ENCODE measurements at regions not wholly inside any gene's neighbourhood (a gene's known extent, or its start where the extent isn't known, plus 50 kb on each side); places are given as distances from the start of the nearest gene placed in this dataset.

- H3K4me3 ChIP-seq (replicated peaks; ENCODE audit: low read depth, low read length), result no peak overlapping the region
- TF ChIP-seq CTCF (IDR thresholded peaks at IDR 0.05; ENCODE audit: low read length, missing control alignments), result no peak
- DNase-seq (ENCODE audit: low read depth), result no peak
Measured at GRCh38 chrX:121102101-121102500, 54.7 kb downstream of the GLUD2 start.

DNA sequence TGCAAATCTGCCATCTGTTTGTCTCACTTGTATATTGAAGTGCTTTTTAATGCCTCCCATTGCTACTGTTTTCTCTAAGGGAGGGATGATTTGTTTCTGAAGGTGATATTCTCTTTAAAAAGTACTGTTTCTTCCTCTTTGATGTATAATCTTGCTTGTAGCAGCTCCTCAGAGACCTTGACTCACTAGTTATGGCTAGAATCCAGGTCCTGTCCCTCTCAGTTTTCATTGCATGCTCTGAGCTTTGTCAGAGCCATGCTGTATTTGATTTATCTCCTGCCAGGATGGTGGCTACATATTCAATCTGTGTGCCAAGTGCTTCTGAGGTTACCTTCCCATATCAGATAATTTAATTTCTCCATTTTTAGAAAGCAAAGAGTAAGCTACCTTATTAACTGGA is 56.0 kb downstream of the GLUD2 start:
- no peak overlapping the region for H3K4me3 ChIP-seq (replicated peaks; ENCODE audit: low read depth, low read length)
- DNase-seq (ENCODE audit: low read depth), result peak; percentile 6
- no peak for TF ChIP-seq CTCF (IDR thresholded peaks at IDR 0.05; ENCODE audit: low read length, missing control alignments)

DNA sequence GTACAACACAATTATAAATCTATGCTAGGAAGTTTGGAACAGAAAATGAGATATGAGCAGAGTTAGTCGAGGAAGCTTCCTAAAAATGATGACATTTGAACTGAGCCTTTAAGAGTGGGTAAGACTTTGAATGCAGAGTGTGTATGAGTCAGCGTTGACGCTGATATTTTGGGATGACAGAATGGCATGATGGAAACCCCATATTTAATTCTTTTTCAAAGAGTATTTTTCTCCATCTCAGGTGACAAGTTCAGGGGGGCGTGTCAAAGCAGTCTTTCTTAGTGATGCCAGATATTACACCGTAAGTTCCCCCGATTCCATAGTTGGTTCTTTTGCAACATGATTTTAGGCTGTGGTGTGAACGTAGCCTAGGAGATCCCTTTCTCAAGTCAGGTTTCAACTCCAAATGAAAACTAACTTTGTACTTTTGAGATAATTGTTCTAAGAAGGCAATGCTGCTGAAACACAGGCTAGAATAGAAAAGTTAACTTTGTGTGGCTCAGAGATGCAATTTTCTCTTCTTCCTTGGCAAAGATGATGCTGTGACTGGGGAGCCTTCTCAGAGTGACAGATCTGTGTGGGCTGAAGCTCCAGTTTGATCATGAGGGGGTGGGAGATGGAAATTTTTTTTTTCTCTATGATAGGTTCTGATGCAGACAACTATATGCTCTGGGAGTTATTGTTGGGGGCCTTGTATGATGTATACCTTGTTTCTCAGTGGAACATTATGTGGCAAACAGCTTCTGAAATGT is 59.2 kb downstream of the GLUD2 start:
- no peak overlapping the region for H3K4me3 ChIP-seq (replicated peaks; ENCODE audit: low read depth, low read length)
- TF ChIP-seq CTCF (IDR thresholded peaks at IDR 0.05; ENCODE audit: low read length, missing control alignments), result no peak
- DNase-seq (ENCODE audit: low read depth), result no peak

DNA sequence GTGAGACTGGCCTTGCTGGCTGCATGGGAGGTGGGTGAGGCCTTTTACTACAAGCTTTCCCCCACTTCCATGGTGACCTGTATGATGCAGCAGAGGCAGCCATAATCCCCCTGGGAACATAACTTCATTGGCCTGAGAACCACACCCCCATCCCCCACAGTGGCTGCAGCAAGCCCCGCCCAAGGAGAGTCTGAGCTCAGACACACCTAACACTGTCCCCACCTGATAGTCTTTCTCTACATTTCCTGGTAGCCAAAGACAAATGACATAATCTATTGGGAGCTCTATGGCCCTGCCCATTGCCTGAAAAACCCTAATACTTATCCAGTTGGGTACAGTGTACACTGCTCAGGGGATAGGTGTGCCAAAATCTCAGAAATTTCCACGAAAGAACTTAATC is 62.6 kb downstream of the GLUD2 start:
- no peak for DNase-seq (ENCODE audit: low read depth)
- TF ChIP-seq CTCF (IDR thresholded peaks at IDR 0.05; ENCODE audit: low read length, missing control alignments), result no peak
- H3K4me3 ChIP-seq (replicated peaks; ENCODE audit: low read depth, low read length), result no peak overlapping the region

DNA sequence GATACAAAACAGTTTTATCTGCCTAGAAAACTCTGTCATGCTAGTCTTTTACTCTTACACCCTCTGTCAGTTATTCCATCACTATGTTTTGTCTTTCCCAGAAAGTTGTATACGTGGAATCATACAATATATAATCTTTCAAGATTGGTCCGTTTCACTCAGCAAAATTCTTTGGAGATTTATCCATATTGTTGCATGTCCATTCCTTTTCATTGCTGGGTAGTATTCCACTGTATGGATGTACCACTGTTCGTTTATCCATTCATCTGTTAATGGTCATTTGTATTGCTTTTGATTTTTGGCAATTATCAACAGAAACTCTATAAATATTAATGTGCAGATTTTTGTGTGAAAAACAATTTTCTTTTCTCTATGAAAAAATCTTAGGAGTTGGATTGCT is 63.1 kb downstream of the GLUD2 start:
- TF ChIP-seq CTCF (IDR thresholded peaks at IDR 0.05; ENCODE audit: low read length, missing control alignments), result no peak
- DNase-seq (ENCODE audit: low read depth), result no peak

DNA sequence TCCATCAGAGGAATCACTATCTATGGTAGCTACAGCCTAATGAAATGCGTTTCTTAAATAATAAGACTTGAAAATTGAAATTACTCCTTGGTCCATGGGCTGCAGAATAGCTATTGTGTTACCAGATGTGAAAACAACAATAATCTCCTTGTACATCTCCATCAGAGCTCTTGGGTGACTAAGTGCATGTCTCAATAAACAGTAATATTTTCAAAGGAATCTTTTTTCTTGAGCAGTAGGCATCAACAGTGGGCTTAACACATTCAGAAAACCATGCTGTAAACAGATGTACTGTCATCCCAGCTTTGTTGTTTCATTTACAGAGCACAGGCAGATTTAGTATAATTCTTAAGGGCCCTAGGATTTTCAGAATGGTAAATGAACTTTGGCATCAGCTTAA is 67.3 kb downstream of the GLUD2 start:
- no peak overlapping the region for H3K4me3 ChIP-seq (replicated peaks; ENCODE audit: low read depth, low read length)
- no peak for TF ChIP-seq CTCF (IDR thresholded peaks at IDR 0.05; ENCODE audit: low read length, missing control alignments)
- DNase-seq (ENCODE audit: low read depth), result no peak

More for the DNA sequence above, 63.1 kb downstream of the GLUD2 start:
- no peak overlapping the region for H3K4me3 ChIP-seq (replicated peaks; ENCODE audit: low read depth, low read length)

Measured in fibroblast of pulmonary artery (primary cell).